B cell (primary cell): ENCODE measurements at regions not wholly inside any gene's neighbourhood (a gene's known extent, or its start where the extent isn't known, plus 50 kb on each side); places are given as distances from the start of the nearest gene placed in this dataset.

Experiments used
- ATAC-seq: fragments of 200-7000 bp; cut with Tn5 transposase; one replicate; pipeline ENCODE4 v1.10.0; 2021; ENCODE audit warnings: low read depth, mild to moderate bottlenecking, moderate number of reproducible peaks, moderate library complexity
- CTCF ChIA-PET: fragments of 350-600 bp; sonication (Branson Sonifier 250); formaldehyde crosslinking; loops from one replicate; lab custom pipeline; 2021; ENCODE audit warnings: antibody characterized with exemption, inconsistent platforms; lab: Charles Lee
- POLR2A ChIA-PET: fragments of 350-600 bp; sonication (Branson Sonifier 250); formaldehyde crosslinking; loops from one replicate; lab custom pipeline; 2021; ENCODE audit warnings: antibody characterized with exemption; lab: Charles Lee
- DNase-seq: peaks from one replicate; pipeline ENCODE4 v3.0.0; 2013
- H2AFZ ChIP-seq: 2 replicates; pipeline ENCODE4 v1.6.1; 2012; ENCODE audit warnings: mild to moderate bottlenecking, low read depth, low read length; ENCODE audit not compliant: insufficient read depth, poor library complexity, severe bottlenecking
- H3K27ac ChIP-seq, 2 donors: 1 replicate in 1 of 2; 2 replicates in 1 of 2; pipeline ENCODE4 v1.5.1; 2012 to 2013; ENCODE audit warnings: low read length in 2 of 2, mild to moderate bottlenecking in 2 of 2, moderate library complexity in 1 of 2
- H3K27me3 ChIP-seq, 4 experiments: fragments of 200-600 bp in 1 of 4; sonication (generic) in 1 of 4; replicated peaks in 1 of 4; 1 replicate in 2 of 4; 2 replicates in 2 of 4; pipeline versions ENCODE4 v1.6.1 to v1.7.0; 2013 to 2016; ENCODE audit warnings: low read length in 3 of 4, mild to moderate bottlenecking in 2 of 4, mixed read lengths in 1 of 4, moderate library complexity in 1 of 4; ENCODE audit not compliant: insufficient read depth in 4 of 4, control insufficient read depth in 3 of 4; ENCODE audit errors: control extremely low read depth in 1 of 4
- H3K36me3 ChIP-seq, 2 experiments: replicated peaks in 1 of 2; 1 replicate in 1 of 2; 2 replicates in 1 of 2; pipeline versions ENCODE4 v1.6.1 to v1.7.1; 2013; ENCODE audit warnings: low read length in 1 of 2; ENCODE audit not compliant: insufficient read depth in 2 of 2, control insufficient read depth in 1 of 2; ENCODE audit errors: control extremely low read depth in 1 of 2, extremely low read depth in 1 of 2
- H3K4me1 ChIP-seq, 2 donors: fragments of 200-600 bp in 1 of 2; sonication (generic) in 1 of 2; 1 replicate in 1 of 2; 2 replicates in 1 of 2; pipeline versions ENCODE4 v1.5.1 to v1.6.1; 2013 to 2017; ENCODE audit warnings: low read length in 2 of 2; ENCODE audit not compliant: control insufficient read depth in 2 of 2, insufficient read depth in 2 of 2
- H3K4me2 ChIP-seq: replicated peaks from 2 replicates; pipeline ENCODE3; 2012; ENCODE audit warnings: mild to moderate bottlenecking, low read depth, low read length; ENCODE audit not compliant: poor library complexity, severe bottlenecking
- H3K4me3 ChIP-seq, 5 experiments: fragments of 200-600 bp in 1 of 5; sonication (generic) in 1 of 5; 1 replicate in 3 of 5; 2 replicates in 2 of 5; pipeline versions ENCODE4 v1.5.1 to v1.7.0; 2011 to 2016; ENCODE audit warnings: low read length in 4 of 5, mild to moderate bottlenecking in 4 of 5, low read depth in 2 of 5, control low read depth in 1 of 5, moderate library complexity in 1 of 5; ENCODE audit not compliant: insufficient read depth in 1 of 5; ENCODE audit errors: control extremely low read depth in 1 of 5, extremely low read depth in 1 of 5
- H3K79me2 ChIP-seq: fragments of 200-600 bp; sonication (generic); one replicate; pipeline ENCODE4 v1.6.0; 2016; ENCODE audit warnings: low read length; ENCODE audit not compliant: control insufficient read depth, insufficient read depth
- H3K9ac ChIP-seq: fragments of 200-600 bp; sonication (generic); 2 replicates; pipeline ENCODE4 v1.6.1; 2017; ENCODE audit warnings: mild to moderate bottlenecking, low read length, moderate library complexity
- H3K9me3 ChIP-seq, 3 donors: one replicate each; pipeline versions ENCODE4 v1.6.1 to v1.7.1; 2013; ENCODE audit warnings: low read length in 2 of 3; ENCODE audit not compliant: control insufficient read depth in 2 of 3, insufficient read depth in 1 of 3; ENCODE audit errors: control extremely low read depth in 1 of 3
- H4K20me1 ChIP-seq: 2 replicates; pipeline ENCODE4 v1.6.0; 2012; ENCODE audit warnings: mild to moderate bottlenecking, low read length; ENCODE audit not compliant: insufficient read depth, control insufficient read depth, poor library complexity, severe bottlenecking
- H3K27ac Mint-ChIP-seq: one replicate; pipeline ENCODE4 v1.8.0; 2021; ENCODE audit warnings: mixed read lengths
- H3K27me3 Mint-ChIP-seq: one replicate; pipeline ENCODE4 v1.8.0; 2021; ENCODE audit warnings: mixed read lengths
- H3K4me1 Mint-ChIP-seq: one replicate; pipeline ENCODE4 v1.8.0; 2021; ENCODE audit warnings: mixed read lengths
- H3K4me3 Mint-ChIP-seq: one replicate; pipeline ENCODE4 v1.8.0; 2021; ENCODE audit warnings: mixed read lengths
- H3K9me3 Mint-ChIP-seq: one replicate; pipeline ENCODE4 v1.8.0; 2022; ENCODE audit warnings: mixed read lengths; ENCODE audit not compliant: insufficient read depth
- CTCF ChIP-seq: fragments of 200-600 bp; IDR thresholded peaks from one replicate; pipeline ENCODE4 v1.8.0; 2022; ENCODE audit warnings: antibody characterized with exemption, mild to moderate bottlenecking
- EZH2 ChIP-seq: IDR thresholded peaks from 2 replicates; pipeline ENCODE4 v1.6.1; 2012; ENCODE audit warnings: borderline replicate concordance, low read depth, mild to moderate bottlenecking, moderate library complexity, low read length; ENCODE audit not compliant: insufficient read depth, poor library complexity, severe bottlenecking
- WGBS: methylation state at CpG from one replicate; pipeline ENCODE4 v1.1.5; 2013; ENCODE audit warnings: missing lambda C conversion rate; ENCODE audit not compliant: insufficient coverage; 5-methylcytosine and 5-hydroxymethylcytosine counted together
- intact Hi-C: fragments of 100-400 bp; cut with micrococcal nuclease; formaldehyde crosslinking; loops from one replicate; pipeline ENCODE4 v1.10.0; 2022

- Histone ChIP-seq H3K27me3 (no peaks in the 10 kb centered on the region), H3K4me3 (no peak overlapping the region), H3K36me3 (no peaks in the 10 kb centered on the region), H3K4me2 (no peak overlapping the region), H4K20me1 (no peaks in the 10 kb centered on the region), H3K27ac (no peak overlapping the region), H3K9ac (no peak overlapping the region), H3K4me1 (no peaks in the 10 kb centered on the region), H3K79me2 (no peaks in the 10 kb centered on the region), H2AFZ (no peak overlapping the region), H3K9me3 (no peaks in the 10 kb centered on the region)
- CTCF ChIA-PET: no interaction called here
- H3K9me3 Mint-ChIP-seq: no peaks in the 10 kb centered on the region
- intact Hi-C loops: no loop called here
- POLR2A ChIA-PET: no interaction called here
- no CpG with 5 or more reads among the region's 5 CpGs for WGBS
- H3K4me1 Mint-ChIP-seq: no peaks in the 10 kb centered on the region
- TF ChIP-seq EZH2 (no peak), CTCF (no peak)
- H3K27me3 Mint-ChIP-seq: peaks cover 18% of the 10 kb centered on the region
- no peak overlapping the region for H3K4me3 Mint-ChIP-seq
- H3K27ac Mint-ChIP-seq: no peak overlapping the region
- DNase-seq: no peak
- ATAC-seq: no peak
Observed at GRCh38 chrX:19291086-19291485, 52.6 kb upstream of the PDHA1 start.

- Histone ChIP-seq H3K4me3 (no peak overlapping the region), H3K4me1 (no peaks in the 10 kb centered on the region), H3K9me3 (no peaks in the 10 kb centered on the region), H3K36me3 (no peaks in the 10 kb centered on the region), H3K4me2 (no peak overlapping the region), H2AFZ (no peak overlapping the region), H3K9ac (no peak overlapping the region), H3K27me3 (no peaks in the 10 kb centered on the region), H3K79me2 (no peaks in the 10 kb centered on the region), H4K20me1 (no peaks in the 10 kb centered on the region), H3K27ac (no peak overlapping the region)
- no peak for TF ChIP-seq CTCF
- TF ChIP-seq EZH2: no peak
- ATAC-seq: no peak
- intact Hi-C loops: no loop called here
- ChIA-PET POLR2A (no interaction called here), CTCF (no interaction called here)
- Mint-ChIP-seq H3K4me1 (no peaks in the 10 kb centered on the region), H3K4me3 (no peak overlapping the region), H3K9me3 (no peaks in the 10 kb centered on the region), H3K27me3 (peaks cover 16% of the 10 kb centered on the region), H3K27ac (no peak overlapping the region)
- no CpG with 5 or more reads among the region's 6 CpGs for WGBS
- DNase-seq: no peak
Observed at GRCh38 chrX:19293606-19294325, 50.0 kb upstream of the PDHA1 start.
